ENCODE measurements at regions not wholly inside any gene's neighbourhood (a gene's known extent, or its start where the extent isn't known, plus 50 kb on each side); places are given as distances from the start of the nearest gene placed in this dataset.
A peak's percentile ranks its signal among the peaks of the same experiment; 100 is the strongest.
"Not testable (repeated sequence)": the region's sequence is repeated elsewhere in the genome, so short reads cannot be mapped to it uniquely, and the experiment has no call there.

- H3K4me3 ChIP-seq; H3K27ac ChIP-seq; ATAC-seq (replicated peaks in 6 of 8); H3K4me1 ChIP-seq (replicated peaks in 1 of 2); in situ Hi-C loops (cut with MboI; ENCODE audit: low pct_unique_long_range_greater_than_20kb in 2 of 9, low sequenced_read_pairs in 9 of 9, unreplicated experiment in 9 of 9): not testable (repeated sequence)
- WGBS, 10 experiments, result 60 to 69% methylated on average over 1 to 2 of the region's 4 CpGs; no CpG with 5 or more reads in 8 of the 10 experiments
Measured at GRCh38 chr21:9036966-9037587, 1484.3 kb upstream of the TPTE start.

GRCh38 chr21:9037588-9038544 is 1483.5 kb upstream of the TPTE start:
- H3K4me3 ChIP-seq; ATAC-seq (replicated peaks in 6 of 8); in situ Hi-C loops (cut with MboI; ENCODE audit: low pct_unique_long_range_greater_than_20kb in 2 of 9, low sequenced_read_pairs in 9 of 9, unreplicated experiment in 9 of 9); H3K27ac ChIP-seq; H3K4me1 ChIP-seq (replicated peaks in 1 of 2): not testable (repeated sequence)
- WGBS, 10 experiments, result 14 to 40% (median 30%) methylated on average over 1 to 2 of the region's 39 CpGs; no CpG with 5 or more reads in 7 of the 10 experiments

GRCh38 chr21:9039520-9040365 is 1481.6 kb upstream of the TPTE start:
- WGBS, 10 experiments, result 10 to 73% (median 45%) methylated on average over 2 to 32 of the region's 45 CpGs; no CpG with 5 or more reads in 2 of the 10 experiments
- H3K27ac ChIP-seq; H3K4me1 ChIP-seq (replicated peaks in 1 of 2); ATAC-seq (replicated peaks in 6 of 8); in situ Hi-C loops (cut with MboI; ENCODE audit: low pct_unique_long_range_greater_than_20kb in 2 of 9, low sequenced_read_pairs in 9 of 9, unreplicated experiment in 9 of 9); H3K4me3 ChIP-seq: not testable (repeated sequence)

- WGBS, 10 experiments, result 50 to 75% (median 72%) methylated on average over 4 to 8 of the region's 19 CpGs; no CpG with 5 or more reads in 7 of the 10 experiments
- H3K27ac ChIP-seq; ATAC-seq (replicated peaks in 6 of 8); in situ Hi-C loops (cut with MboI; ENCODE audit: low pct_unique_long_range_greater_than_20kb in 2 of 9, low sequenced_read_pairs in 9 of 9, unreplicated experiment in 9 of 9); H3K4me3 ChIP-seq; H3K4me1 ChIP-seq (replicated peaks in 1 of 2): not testable (repeated sequence)
Measured at GRCh38 chr21:9040406-9040805, 1481.0 kb upstream of the TPTE start.

- H3K4me3 ChIP-seq; H3K27ac ChIP-seq; ATAC-seq (replicated peaks in 6 of 8); H3K4me1 ChIP-seq (replicated peaks in 1 of 2); in situ Hi-C loops (cut with MboI; ENCODE audit: low pct_unique_long_range_greater_than_20kb in 2 of 9, low sequenced_read_pairs in 9 of 9, unreplicated experiment in 9 of 9): not testable (repeated sequence)
- WGBS, 10 experiments, result 80% methylated on average over 1 of the region's 33 CpGs; no CpG with 5 or more reads in 9 of the 10 experiments
Measured at GRCh38 chr21:9041175-9041948, 1480.0 kb upstream of the TPTE start.

- ATAC-seq (replicated peaks in 6 of 8), result peak in 1 of 8 experiments; percentile 19
- in situ Hi-C loops (cut with MboI; ENCODE audit: low pct_unique_long_range_greater_than_20kb in 2 of 9, low sequenced_read_pairs in 9 of 9, unreplicated experiment in 9 of 9), result not testable (repeated sequence)
Measured at GRCh38 chr21:9043089-9043488, 1478.3 kb upstream of the TPTE start.

GRCh38 chr21:9046870-9047269 is 1474.5 kb upstream of the TPTE start:
- H3K27ac ChIP-seq; H3K4me3 ChIP-seq; in situ Hi-C loops (cut with MboI; ENCODE audit: low pct_unique_long_range_greater_than_20kb in 2 of 9, low sequenced_read_pairs in 9 of 9, unreplicated experiment in 9 of 9); H3K4me1 ChIP-seq (replicated peaks in 1 of 2); ATAC-seq (replicated peaks in 6 of 8): not testable (repeated sequence)
- no CpG with 5 or more reads among the region's 14 CpGs for WGBS, 10 experiments

More at GRCh38 chr21:9043089-9043488, 1478.3 kb upstream of the TPTE start:
- WGBS, 10 experiments, result no CpG with 5 or more reads among the region's 38 CpGs
- not testable (repeated sequence) for H3K4me1 ChIP-seq (replicated peaks in 1 of 2); H3K27ac ChIP-seq; H3K4me3 ChIP-seq

GRCh38 chr21:9067515-9067914 is 1453.9 kb upstream of the TPTE start:
- H3K4me3 ChIP-seq; ATAC-seq (replicated peaks in 6 of 8); H3K4me1 ChIP-seq (replicated peaks in 1 of 2); H3K27ac ChIP-seq; in situ Hi-C loops (cut with MboI; ENCODE audit: low pct_unique_long_range_greater_than_20kb in 2 of 9, low sequenced_read_pairs in 9 of 9, unreplicated experiment in 9 of 9): not testable (repeated sequence)
- WGBS, 10 experiments, result no CpG with 5 or more reads among the region's 6 CpGs

- H3K4me3 ChIP-seq; H3K27ac ChIP-seq; in situ Hi-C loops (cut with MboI; ENCODE audit: low pct_unique_long_range_greater_than_20kb in 2 of 9, low sequenced_read_pairs in 9 of 9, unreplicated experiment in 9 of 9); ATAC-seq (replicated peaks in 6 of 8); H3K4me1 ChIP-seq (replicated peaks in 1 of 2): not testable (repeated sequence)
- no CpG with 5 or more reads among the region's 11 CpGs for WGBS, 10 experiments
Measured at GRCh38 chr21:9068622-9069021, 1452.8 kb upstream of the TPTE start.

GRCh38 chr21:9070703-9071102 is 1450.7 kb upstream of the TPTE start:
- H3K4me1 ChIP-seq (replicated peaks in 1 of 2); ATAC-seq (replicated peaks in 6 of 8); H3K4me3 ChIP-seq; H3K27ac ChIP-seq; in situ Hi-C loops (cut with MboI; ENCODE audit: low pct_unique_long_range_greater_than_20kb in 2 of 9, low sequenced_read_pairs in 9 of 9, unreplicated experiment in 9 of 9): not testable (repeated sequence)
- WGBS, 10 experiments, result no CpG with 5 or more reads among the region's 23 CpGs

- in situ Hi-C loops (cut with MboI; ENCODE audit: low pct_unique_long_range_greater_than_20kb in 2 of 9, low sequenced_read_pairs in 9 of 9, unreplicated experiment in 9 of 9); H3K4me3 ChIP-seq; H3K27ac ChIP-seq; ATAC-seq (replicated peaks in 6 of 8); H3K4me1 ChIP-seq (replicated peaks in 1 of 2): not testable (repeated sequence)
- no CpG with 5 or more reads among the region's 22 CpGs for WGBS, 10 experiments
Measured at GRCh38 chr21:9073010-9073409, 1448.4 kb upstream of the TPTE start.

GRCh38 chr21:9074772-9075171 is 1446.6 kb upstream of the TPTE start:
- in situ Hi-C loops (cut with MboI; ENCODE audit: low pct_unique_long_range_greater_than_20kb in 2 of 9, low sequenced_read_pairs in 9 of 9, unreplicated experiment in 9 of 9); H3K27ac ChIP-seq; H3K4me3 ChIP-seq; H3K4me1 ChIP-seq (replicated peaks in 1 of 2); ATAC-seq (replicated peaks in 6 of 8): not testable (repeated sequence)
- WGBS, 10 experiments, result no CpG with 5 or more reads among the region's 13 CpGs
